Activated T-helper 1 cell treated with anti-CD3 and anti-CD28 coated beads, Interleukin-12 subunit alpha, Interleukin-12 subunit beta, Interleukin-2, Interleukin-4 antibody, amounts not matched to agents 30 ng/mL and 10 ng/mL and 1 ng/mL, durations not matched to agents 14 hours and 24 hours and 36 hours (primary cell): ENCODE measurements at regions not wholly inside any gene's neighbourhood (a gene's known extent, or its start where the extent isn't known, plus 50 kb on each side); places are given as distances from the start of the nearest gene placed in this dataset.

Experiments
- DNase-seq: peaks from one replicate; pipeline ENCODE4 v3.0.0; 2021; ENCODE audit warnings: low spot score
- H3K27ac Mint-ChIP-seq: one replicate; pipeline ENCODE4 v1.8.0; 2021; ENCODE audit warnings: mild to moderate bottlenecking, mixed read lengths
- H3K27me3 Mint-ChIP-seq: one replicate; pipeline ENCODE4 v1.8.0; 2022; ENCODE audit warnings: mild to moderate bottlenecking, moderate library complexity, mixed read lengths; ENCODE audit not compliant: insufficient read depth
- H3K36me3 Mint-ChIP-seq: one replicate; pipeline ENCODE4 v1.8.0; 2021; ENCODE audit warnings: low read depth, mixed read lengths
- H3K4me1 Mint-ChIP-seq: one replicate; pipeline ENCODE4 v1.8.0; 2021; ENCODE audit warnings: low read depth, mixed read lengths
- H3K4me3 Mint-ChIP-seq: one replicate; pipeline ENCODE4 v1.8.0; 2021; ENCODE audit warnings: mild to moderate bottlenecking, moderate library complexity, mixed read lengths
- H3K9me3 Mint-ChIP-seq: one replicate; pipeline ENCODE4 v1.8.0; 2021; ENCODE audit warnings: mixed read lengths
- intact Hi-C: fragments of 100-400 bp; cut with micrococcal nuclease; formaldehyde crosslinking; loops from one replicate; pipeline ENCODE4 v1.15.1; 2024

- Mint-ChIP-seq H3K9me3 (no peaks in the 10 kb centered on the region), H3K36me3 (no peaks in the 10 kb centered on the region), H3K27ac (no peak overlapping the region), H3K4me3 (no peak overlapping the region), H3K4me1 (no peaks in the 10 kb centered on the region), H3K27me3 (no peaks in the 10 kb centered on the region)
- no peak for DNase-seq
- intact Hi-C loops, result no loop called here
Measured at GRCh38 chr1:90411185-90411584, 305.9 kb downstream of the BARHL2 start.

- no peaks in the 10 kb centered on the region for H3K36me3 Mint-ChIP-seq
- H3K4me3 Mint-ChIP-seq, result no peak overlapping the region
- no peak for DNase-seq
- no peak overlapping the region for H3K27ac Mint-ChIP-seq
- H3K9me3 Mint-ChIP-seq, result no peaks in the 10 kb centered on the region
- intact Hi-C loops, result no loop called here
- no peaks in the 10 kb centered on the region for H3K27me3 Mint-ChIP-seq
- no peaks in the 10 kb centered on the region for H3K4me1 Mint-ChIP-seq
Measured at GRCh38 chr1:90407737-90408136, 309.4 kb downstream of the BARHL2 start.

GRCh38 chr1:90405726-90406125, 311.4 kb downstream of the BARHL2 start:
- Mint-ChIP-seq H3K27me3 (no peaks in the 10 kb centered on the region), H3K4me3 (no peak overlapping the region), H3K9me3 (no peaks in the 10 kb centered on the region), H3K27ac (no peak overlapping the region), H3K4me1 (no peaks in the 10 kb centered on the region), H3K36me3 (no peaks in the 10 kb centered on the region)
- intact Hi-C loops, result no loop called here
- no peak for DNase-seq

- no peaks in the 10 kb centered on the region for H3K4me1 Mint-ChIP-seq
- H3K4me3 Mint-ChIP-seq, result no peak overlapping the region
- no peak for DNase-seq
- no peaks in the 10 kb centered on the region for H3K36me3 Mint-ChIP-seq
- intact Hi-C loops, result no loop called here
- no peak overlapping the region for H3K27ac Mint-ChIP-seq
- H3K27me3 Mint-ChIP-seq, result no peaks in the 10 kb centered on the region
- H3K9me3 Mint-ChIP-seq, result no peaks in the 10 kb centered on the region
Measured at GRCh38 chr1:90402893-90403849, 313.9 kb downstream of the BARHL2 start.

GRCh38 chr1:90400131-90400530, 317.0 kb downstream of the BARHL2 start:
- no peaks in the 10 kb centered on the region for H3K36me3 Mint-ChIP-seq
- no peaks in the 10 kb centered on the region for H3K4me1 Mint-ChIP-seq
- no peaks in the 10 kb centered on the region for H3K9me3 Mint-ChIP-seq
- DNase-seq, result no peak
- no peak overlapping the region for H3K4me3 Mint-ChIP-seq
- no peaks in the 10 kb centered on the region for H3K27me3 Mint-ChIP-seq
- intact Hi-C loops, result no loop called here
- no peak overlapping the region for H3K27ac Mint-ChIP-seq

GRCh38 chr1:90396917-90397316, 320.2 kb downstream of the BARHL2 start:
- intact Hi-C loops, result no loop called here

GRCh38 chr1:90394247-90394646, 322.9 kb downstream of the BARHL2 start:
- H3K36me3 Mint-ChIP-seq, result no peaks in the 10 kb centered on the region
- H3K27me3 Mint-ChIP-seq, result peaks cover 4% of the 10 kb centered on the region
- intact Hi-C loops, result no loop called here
- no peak overlapping the region for H3K4me3 Mint-ChIP-seq
- H3K27ac Mint-ChIP-seq, result no peak overlapping the region
- H3K4me1 Mint-ChIP-seq, result no peaks in the 10 kb centered on the region
- no peak for DNase-seq
- no peaks in the 10 kb centered on the region for H3K9me3 Mint-ChIP-seq

More at GRCh38 chr1:90396917-90397316, 320.2 kb downstream of the BARHL2 start:
- no peaks in the 10 kb centered on the region for H3K9me3 Mint-ChIP-seq
- H3K36me3 Mint-ChIP-seq, result no peaks in the 10 kb centered on the region
- DNase-seq, result no peak
- no peaks in the 10 kb centered on the region for H3K27me3 Mint-ChIP-seq
- H3K4me1 Mint-ChIP-seq, result no peaks in the 10 kb centered on the region
- H3K4me3 Mint-ChIP-seq, result no peak overlapping the region
- no peak overlapping the region for H3K27ac Mint-ChIP-seq

- no peaks in the 10 kb centered on the region for H3K4me1 Mint-ChIP-seq
- H3K9me3 Mint-ChIP-seq, result no peaks in the 10 kb centered on the region
- H3K27ac Mint-ChIP-seq, result no peak overlapping the region
- intact Hi-C loops, result no loop called here
- H3K27me3 Mint-ChIP-seq, result peaks cover 4% of the 10 kb centered on the region
- H3K4me3 Mint-ChIP-seq, result no peak overlapping the region
- H3K36me3 Mint-ChIP-seq, result no peaks in the 10 kb centered on the region
- DNase-seq, result no peak
Measured at GRCh38 chr1:90393025-90393424, 324.1 kb downstream of the BARHL2 start.

GRCh38 chr1:90391126-90391525, 326.0 kb downstream of the BARHL2 start:
- no peak for DNase-seq
- Mint-ChIP-seq H3K4me3 (no peak overlapping the region), H3K4me1 (no peaks in the 10 kb centered on the region), H3K36me3 (no peaks in the 10 kb centered on the region), H3K9me3 (no peaks in the 10 kb centered on the region), H3K27ac (no peak overlapping the region), H3K27me3 (peaks cover 4% of the 10 kb centered on the region)
- intact Hi-C loops, result no loop called here

GRCh38 chr1:90387805-90388204, 329.3 kb downstream of the BARHL2 start:
- DNase-seq, result no peak
- Mint-ChIP-seq H3K27ac (no peak overlapping the region), H3K9me3 (no peaks in the 10 kb centered on the region), H3K36me3 (no peaks in the 10 kb centered on the region), H3K4me3 (no peak overlapping the region), H3K4me1 (no peaks in the 10 kb centered on the region), H3K27me3 (peaks cover 6% of the 10 kb centered on the region)
- intact Hi-C loops, result no loop called here

GRCh38 chr1:90386899-90387720, 330.0 kb downstream of the BARHL2 start:
- no peak overlapping the region for H3K4me3 Mint-ChIP-seq
- no peak overlapping the region for H3K27ac Mint-ChIP-seq
- peaks cover 6% of the 10 kb centered on the region for H3K27me3 Mint-ChIP-seq
- no peaks in the 10 kb centered on the region for H3K36me3 Mint-ChIP-seq
- no peak for DNase-seq
- intact Hi-C loops, result no loop called here
- no peaks in the 10 kb centered on the region for H3K9me3 Mint-ChIP-seq
- H3K4me1 Mint-ChIP-seq, result no peaks in the 10 kb centered on the region

- intact Hi-C loops, result no loop called here
- Mint-ChIP-seq H3K36me3 (no peaks in the 10 kb centered on the region), H3K27me3 (peaks cover 2% of the 10 kb centered on the region), H3K27ac (no peak overlapping the region), H3K4me3 (no peak overlapping the region), H3K4me1 (no peaks in the 10 kb centered on the region), H3K9me3 (no peaks in the 10 kb centered on the region)
- no peak for DNase-seq
Measured at GRCh38 chr1:90384193-90384592, 332.9 kb downstream of the BARHL2 start.

- Mint-ChIP-seq H3K27me3 (peaks cover 2% of the 10 kb centered on the region), H3K9me3 (no peaks in the 10 kb centered on the region), H3K4me3 (no peak overlapping the region), H3K36me3 (no peaks in the 10 kb centered on the region), H3K4me1 (no peaks in the 10 kb centered on the region), H3K27ac (no peak overlapping the region)
- intact Hi-C loops, result no loop called here
- no peak for DNase-seq
Measured at GRCh38 chr1:90382161-90382560, 334.9 kb downstream of the BARHL2 start.
